ENCODE measurements at regions not wholly inside any gene's neighbourhood (a gene's known extent, or its start where the extent isn't known, plus 50 kb on each side); places are given as distances from the start of the nearest gene placed in this dataset.

GRCh38 chr11:111035746-111036145, 209.8 kb upstream of the POU2AF2 start:
- DNase-seq (ENCODE audit: low read depth in 2 of 2) = no peak

- no peak for DNase-seq (ENCODE audit: low read depth in 2 of 2)
Measured at GRCh38 chr11:111026241-111026640, 219.3 kb upstream of the POU2AF2 start.

- no peak for DNase-seq (ENCODE audit: low read depth in 2 of 2)
Measured at GRCh38 chr11:111021131-111021530, 224.4 kb upstream of the POU2AF2 start.

GRCh38 chr11:111019871-111020670, 225.5 kb upstream of the POU2AF2 start:
- DNase-seq (ENCODE audit: low read depth in 2 of 2) = no peak

DNA sequence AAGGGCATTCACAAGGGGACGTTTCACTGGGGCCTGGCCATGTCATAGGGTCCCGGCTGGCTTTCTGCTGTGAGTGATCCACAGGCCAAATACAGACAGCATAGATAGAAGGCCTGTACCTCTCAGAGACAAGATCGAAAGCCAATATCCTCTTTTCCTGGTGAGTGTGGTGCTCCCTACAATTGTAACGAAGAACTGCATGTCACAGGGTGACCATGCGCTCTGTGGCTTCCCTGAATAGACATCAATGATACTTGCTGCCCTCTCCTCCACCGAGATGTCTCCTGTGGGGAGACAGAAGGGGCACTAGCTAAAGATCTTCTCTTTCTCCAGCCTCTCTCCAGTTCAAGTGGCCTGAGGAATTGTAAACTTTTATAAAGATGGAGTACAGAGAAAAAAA, 226.1 kb upstream of the POU2AF2 start:
- DNase-seq (ENCODE audit: low read depth in 2 of 2) = no peak

DNA sequence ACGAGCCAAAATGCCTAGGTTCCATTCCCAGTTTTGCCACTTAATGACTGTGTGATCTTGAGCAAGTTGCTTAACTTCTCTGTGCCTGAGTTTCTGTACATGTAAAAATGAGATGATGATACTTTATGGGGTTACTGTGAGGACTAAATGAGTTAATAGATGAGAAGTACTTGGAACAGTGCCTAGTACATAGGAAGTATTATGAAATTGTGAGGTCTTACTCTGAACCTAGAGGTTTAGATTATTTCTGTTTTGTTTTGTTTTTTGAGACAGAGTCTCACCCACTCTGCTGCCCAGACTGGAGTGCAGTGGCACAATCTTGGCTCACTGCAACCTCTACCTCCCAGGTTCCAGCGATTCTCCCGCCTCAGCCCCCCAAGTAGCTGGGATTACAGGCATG, 227.0 kb upstream of the POU2AF2 start:
- DNase-seq (ENCODE audit: low read depth in 2 of 2) = no peak

- no peak for DNase-seq (ENCODE audit: low read depth in 2 of 2)
Measured at GRCh38 chr11:111012491-111012890, 233.0 kb upstream of the POU2AF2 start.

DNA sequence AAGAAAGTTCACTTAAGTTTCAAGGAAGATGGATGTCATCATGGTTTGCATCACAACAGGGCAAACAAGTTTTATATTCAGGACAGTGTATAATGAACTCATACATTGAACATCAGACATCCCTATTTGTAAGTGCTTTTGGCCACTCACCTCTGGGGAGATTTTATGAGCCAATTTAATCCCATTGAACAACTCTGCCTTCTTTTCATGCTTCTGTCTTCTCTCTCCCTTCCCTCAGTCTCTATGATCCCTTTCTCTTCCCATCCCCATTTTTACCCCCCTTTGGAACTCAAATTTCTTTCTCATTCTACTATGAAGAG, 234.3 kb upstream of the POU2AF2 start:
- DNase-seq (ENCODE audit: low read depth in 2 of 2) = no peak

GRCh38 chr11:111010391-111011274, 234.9 kb upstream of the POU2AF2 start:
- DNase-seq (ENCODE audit: low read depth in 2 of 2) = no peak

GRCh38 chr11:111006227-111006626, 239.3 kb upstream of the POU2AF2 start:
- DNase-seq (ENCODE audit: low read depth in 2 of 2) = no peak

GRCh38 chr11:111001986-111002611, 243.4 kb upstream of the POU2AF2 start:
- DNase-seq (ENCODE audit: low read depth in 2 of 2) = no peak

DNA sequence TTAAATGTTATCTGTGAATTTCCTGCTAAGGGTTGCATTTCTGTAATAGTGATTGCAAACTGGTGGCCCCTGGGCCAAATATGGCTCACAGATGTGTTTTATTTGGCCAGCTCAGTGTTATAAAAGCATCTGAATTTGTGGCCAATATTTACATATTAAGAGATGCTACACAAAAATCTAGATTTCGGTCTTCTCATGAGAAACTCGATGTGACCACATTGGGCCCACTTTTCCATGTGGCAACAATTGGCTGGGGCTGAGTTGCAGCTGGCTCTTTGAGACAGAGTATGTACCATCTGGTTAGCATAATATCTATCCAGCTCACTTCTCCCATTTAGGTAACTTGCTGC, 244.5 kb upstream of the POU2AF2 start:
- no peak for DNase-seq (ENCODE audit: low read depth in 2 of 2)

DNA sequence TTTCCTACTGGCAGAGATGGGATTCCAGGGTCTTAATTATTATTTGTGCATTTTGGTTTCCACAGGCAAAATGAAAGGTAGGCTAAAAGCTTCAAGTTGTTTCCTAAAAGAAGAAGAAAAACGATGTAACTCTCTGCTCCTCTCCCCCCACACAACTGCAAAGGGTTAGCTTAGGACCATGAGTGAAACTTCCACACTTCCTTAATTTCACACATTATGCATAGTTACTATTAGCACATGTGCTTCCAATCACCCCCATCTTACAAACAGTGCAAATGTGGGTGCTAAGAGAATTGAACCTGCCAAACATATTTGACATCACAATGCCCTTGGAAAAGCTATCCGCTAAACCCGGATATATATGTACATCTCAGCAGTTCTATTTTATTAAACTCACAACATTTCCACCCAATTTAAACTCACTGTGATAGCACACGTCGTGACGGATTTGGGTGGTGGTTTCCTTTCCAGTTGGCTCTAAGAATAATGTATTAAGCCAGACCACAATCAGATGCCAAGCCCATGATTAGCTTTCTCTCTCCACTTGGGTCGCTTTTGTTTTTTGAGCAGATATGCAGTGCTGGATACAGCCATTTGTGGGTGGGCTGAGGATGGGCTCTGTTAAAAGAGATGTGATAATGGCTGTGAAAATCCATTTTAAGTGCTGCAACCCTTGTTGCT, 245.0 kb upstream of the POU2AF2 start:
- DNase-seq (ENCODE audit: low read depth in 2 of 2) = no peak

DNA sequence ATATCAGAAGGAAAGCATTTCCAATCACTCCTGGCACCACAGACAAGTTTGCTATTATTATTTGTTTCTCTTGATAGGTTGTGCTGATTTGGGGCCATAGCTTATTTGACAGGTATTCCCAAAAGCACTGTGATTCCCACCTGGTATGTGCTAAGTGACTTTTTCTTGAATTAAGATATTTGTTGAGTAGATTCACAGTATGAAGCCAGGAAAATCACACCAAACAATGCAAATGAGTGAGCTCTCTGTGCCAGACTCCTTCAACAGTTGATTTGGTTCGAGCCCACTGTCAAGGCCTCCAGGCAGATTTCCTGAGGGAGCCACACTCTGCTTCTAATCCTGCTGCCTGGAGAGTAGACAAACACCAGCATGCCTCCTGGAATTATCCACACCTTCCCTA, 253.0 kb upstream of the POU2AF2 start:
- no peak for DNase-seq (ENCODE audit: low read depth in 2 of 2)

DNA sequence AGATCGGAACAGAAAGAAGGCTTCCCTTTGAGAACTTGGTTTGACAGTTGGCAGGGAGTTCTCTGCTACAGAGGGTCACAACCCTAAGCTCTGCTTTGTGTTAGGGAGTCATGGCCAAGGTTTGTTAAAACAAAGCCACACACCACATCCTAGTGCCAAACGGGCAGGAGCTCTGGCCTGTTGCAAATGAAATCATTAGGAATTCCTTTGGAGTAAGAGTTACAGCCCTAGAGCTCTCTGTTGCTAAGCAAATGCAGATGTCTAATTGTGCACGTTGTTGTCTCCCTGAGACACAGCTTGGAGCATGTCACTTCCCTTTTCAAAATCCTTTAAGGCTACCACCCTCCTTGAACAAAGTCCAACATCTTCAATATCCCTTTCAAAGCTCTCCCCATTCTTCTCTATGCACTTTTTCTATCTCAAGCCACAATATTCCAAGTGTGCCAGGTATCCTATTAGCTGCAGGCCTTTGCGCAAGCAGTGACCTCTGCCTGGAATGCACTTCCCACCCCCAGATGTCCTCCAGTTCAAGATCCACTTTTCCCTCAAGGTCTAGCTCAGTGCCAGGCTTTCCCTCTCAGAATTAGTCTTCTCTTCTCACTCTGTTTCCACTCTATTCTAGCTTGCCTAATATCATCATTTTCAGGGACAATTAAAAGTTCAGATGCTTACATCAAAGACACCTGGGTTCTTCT, 253.7 kb upstream of the POU2AF2 start:
- DNase-seq (ENCODE audit: low read depth in 2 of 2) = no peak

DNA sequence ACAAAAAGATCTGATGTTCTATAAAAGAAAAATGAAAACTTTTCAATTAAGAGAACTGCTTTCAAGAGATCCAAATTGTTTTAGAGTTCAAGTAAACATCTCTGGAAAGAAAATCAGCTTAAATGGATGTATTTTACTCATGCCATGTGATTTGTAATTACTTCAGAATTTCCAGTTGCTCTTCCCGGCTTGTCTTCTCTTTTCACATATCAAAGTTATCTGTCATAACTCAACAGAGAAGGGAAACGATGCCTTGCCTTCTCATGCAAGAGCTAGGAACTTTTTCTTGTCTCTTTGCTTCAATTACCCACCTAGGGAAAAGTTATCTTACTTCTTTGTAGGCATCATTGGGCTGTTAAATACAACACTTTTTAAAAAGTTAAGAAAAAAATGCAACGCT, 255.2 kb upstream of the POU2AF2 start:
- DNase-seq (ENCODE audit: low read depth in 2 of 2) = no peak

GRCh38 chr11:110989428-110990133, 255.9 kb upstream of the POU2AF2 start:
- DNase-seq (ENCODE audit: low read depth in 2 of 2) = no peak

- no peak for DNase-seq (ENCODE audit: low read depth in 2 of 2)
Measured at GRCh38 chr11:110988671-110989070, 256.9 kb upstream of the POU2AF2 start.

DNA sequence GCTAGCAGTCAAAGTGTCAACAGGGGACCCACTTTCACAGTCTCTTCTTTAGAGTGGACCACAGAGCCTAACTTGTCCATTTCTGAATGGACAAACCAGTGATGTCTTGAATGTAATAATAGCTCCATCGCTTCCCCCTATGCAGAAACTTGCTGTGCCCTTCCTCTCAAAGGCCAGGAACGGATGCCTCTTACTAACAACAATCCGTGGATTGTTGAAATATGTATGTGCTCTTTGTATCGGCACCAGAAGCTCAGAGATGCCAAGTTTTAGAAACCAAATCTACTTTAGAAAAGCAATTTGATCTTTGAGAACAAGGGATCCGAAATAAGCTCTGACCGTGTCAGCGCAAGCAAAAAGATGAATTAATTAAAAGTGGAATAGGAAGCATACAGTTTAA, 259.5 kb upstream of the POU2AF2 start:
- DNase-seq (ENCODE audit: low read depth in 2 of 2) = no peak

DNA sequence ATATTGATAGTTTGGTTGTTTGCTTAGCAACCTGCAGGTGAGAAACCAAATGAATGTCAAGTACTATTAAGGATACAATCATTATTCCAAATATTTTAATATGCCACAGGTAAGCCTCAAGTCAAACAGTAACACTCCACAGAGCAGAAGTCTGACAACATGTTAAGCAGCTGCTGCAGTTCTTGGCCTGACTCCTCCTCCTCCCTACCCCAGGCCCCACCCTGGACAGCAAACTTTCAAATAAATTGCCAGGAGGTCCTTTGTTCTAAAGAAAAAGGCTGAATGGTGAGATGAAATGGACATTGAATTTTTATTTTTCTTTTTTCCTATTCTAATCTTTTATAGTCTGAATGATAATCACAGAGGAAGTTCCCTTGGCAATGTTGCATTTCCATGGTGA, 260.0 kb upstream of the POU2AF2 start:
- DNase-seq (ENCODE audit: low read depth in 2 of 2) = no peak

GRCh38 chr11:110984693-110985092, 260.8 kb upstream of the POU2AF2 start:
- no peak for DNase-seq (ENCODE audit: low read depth in 2 of 2)
